Islet of Langerhans (tissue), 1 donor: ENCODE measurements at regions not wholly inside any gene's neighbourhood (a gene's known extent, or its start where the extent isn't known, plus 50 kb on each side); places are given as distances from the start of the nearest gene placed in this dataset.
"Not testable (repeated sequence)": the region's sequence is repeated elsewhere in the genome, so short reads cannot be mapped to it uniquely, and the experiment has no call there.

Experiments
- FAIRE-seq: peaks from one replicate; lab custom pipeline; 2011; peaks lifted over from hg19 to GRCh38; lab: Jason Lieb, UNC

- no peak for FAIRE-seq
These were observed 424.4 kb upstream of the PMFBP1 start for GRCh38 chr16:72596373-72596772.

- no peak for FAIRE-seq
These were observed 418.4 kb upstream of the PMFBP1 start for GRCh38 chr16:72590151-72590937.

- FAIRE-seq, result no peak
These were observed 416.6 kb upstream of the PMFBP1 start for GRCh38 chr16:72588551-72588950.

- not testable (repeated sequence) for FAIRE-seq
These were observed 406.1 kb upstream of the PMFBP1 start for GRCh38 chr16:72578061-72578460.

- FAIRE-seq, result no peak
These were observed 404.2 kb upstream of the PMFBP1 start for GRCh38 chr16:72576189-72576588.

GRCh38 chr16:72569677-72570076, 397.7 kb upstream of the PMFBP1 start:
- FAIRE-seq, result no peak

GRCh38 chr16:72568502-72568901, 396.5 kb upstream of the PMFBP1 start:
- no peak for FAIRE-seq

GRCh38 chr16:72566174-72566573, 394.2 kb upstream of the PMFBP1 start:
- no peak for FAIRE-seq

GRCh38 chr16:72565106-72565505, 393.2 kb upstream of the PMFBP1 start:
- FAIRE-seq, result no peak

- FAIRE-seq, result no peak
These were observed 388.7 kb upstream of the PMFBP1 start for GRCh38 chr16:72560617-72561016.

GRCh38 chr16:72558501-72558900, 386.5 kb upstream of the PMFBP1 start:
- no peak for FAIRE-seq

- FAIRE-seq, result no peak
These were observed 383.0 kb upstream of the PMFBP1 start for GRCh38 chr16:72554935-72555334.

- no peak for FAIRE-seq
These were observed 380.7 kb upstream of the PMFBP1 start for GRCh38 chr16:72552654-72553053.

- no peak for FAIRE-seq
These were observed 379.7 kb upstream of the PMFBP1 start for GRCh38 chr16:72551649-72552048.

- no peak for FAIRE-seq
These were observed 377.9 kb upstream of the PMFBP1 start for GRCh38 chr16:72549878-72550277.

GRCh38 chr16:72542102-72542501, 370.1 kb upstream of the PMFBP1 start:
- FAIRE-seq, result no peak

- FAIRE-seq, result no peak
These were observed 365.7 kb upstream of the PMFBP1 start for GRCh38 chr16:72537664-72538063.

- peak; percentile 38 for FAIRE-seq
These were observed 364.9 kb upstream of the PMFBP1 start for GRCh38 chr16:72536723-72537435.

- FAIRE-seq, result no peak
These were observed 361.0 kb upstream of the PMFBP1 start for GRCh38 chr16:72532906-72533410.

- no peak for FAIRE-seq
These were observed 358.5 kb upstream of the PMFBP1 start for GRCh38 chr16:72530434-72530833.

GRCh38 chr16:72523087-72523486, 351.1 kb upstream of the PMFBP1 start:
- FAIRE-seq, result no peak

GRCh38 chr16:72517154-72517553, 345.2 kb upstream of the PMFBP1 start:
- FAIRE-seq, result no peak

GRCh38 chr16:72511171-72511570, 339.2 kb upstream of the PMFBP1 start:
- no peak for FAIRE-seq

- no peak for FAIRE-seq
These were observed 336.2 kb upstream of the PMFBP1 start for GRCh38 chr16:72508191-72508590.
